Right forelimb (tissue), 1 donor: ENCODE measurements at regions not wholly inside any gene's neighbourhood (a gene's known extent, or its start where the extent isn't known, plus 50 kb on each side); places are given as distances from the start of the nearest gene placed in this dataset.

ENCODE experiments used
- DNase-seq: peaks from one replicate; pipeline ENCODE4 v3.0.0-alpha.2; 2018

- no peak for DNase-seq
These were observed 108.1 kb downstream of the DHX15 start for GRCh38 chr4:24476282-24476681.

- DNase-seq = no peak
These were observed 108.6 kb downstream of the DHX15 start for GRCh38 chr4:24475756-24476155.

DNA sequence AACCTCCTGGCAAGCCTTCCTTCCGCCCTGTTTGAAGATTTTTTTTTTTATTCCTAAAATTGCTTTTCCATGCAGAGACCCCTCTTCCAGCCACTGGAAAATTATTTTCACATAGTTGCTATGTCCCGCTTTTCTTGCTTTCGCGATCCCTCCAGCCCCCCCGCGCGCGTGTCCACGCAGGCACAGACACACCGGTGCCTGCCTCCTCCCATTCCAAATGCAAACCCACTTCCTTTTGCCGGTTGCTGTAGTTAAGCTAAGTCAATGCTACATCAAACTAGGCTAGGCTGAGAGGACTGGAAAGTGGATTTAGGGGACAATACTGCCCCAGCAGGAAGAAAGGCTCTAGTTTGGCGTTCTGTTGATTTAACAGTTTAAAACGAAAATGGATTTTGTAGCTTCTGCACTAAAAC is 111.0 kb downstream of the DHX15 start:
- no peak for DNase-seq

GRCh38 chr4:24472514-24473308 is 111.6 kb downstream of the DHX15 start:
- peak; percentile 90 for DNase-seq

DNA sequence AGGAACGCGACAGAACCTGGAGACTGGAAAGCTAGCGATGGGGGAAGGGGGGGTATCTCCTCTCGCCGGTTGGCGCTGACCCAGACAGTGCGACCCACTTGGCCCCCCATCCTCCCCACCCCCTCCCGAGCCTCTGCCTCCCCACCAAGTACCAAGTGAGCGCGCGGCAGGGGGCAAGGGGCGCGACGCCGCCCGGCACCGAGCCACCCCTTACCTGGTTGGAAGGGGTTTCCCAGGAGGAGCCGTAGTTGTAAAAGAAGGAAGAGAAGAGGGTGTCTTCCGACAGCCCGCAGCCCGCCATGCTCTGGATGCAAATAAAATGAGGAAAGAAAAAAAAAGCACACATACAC is 112.2 kb downstream of the DHX15 start:
- no peak for DNase-seq

DNA sequence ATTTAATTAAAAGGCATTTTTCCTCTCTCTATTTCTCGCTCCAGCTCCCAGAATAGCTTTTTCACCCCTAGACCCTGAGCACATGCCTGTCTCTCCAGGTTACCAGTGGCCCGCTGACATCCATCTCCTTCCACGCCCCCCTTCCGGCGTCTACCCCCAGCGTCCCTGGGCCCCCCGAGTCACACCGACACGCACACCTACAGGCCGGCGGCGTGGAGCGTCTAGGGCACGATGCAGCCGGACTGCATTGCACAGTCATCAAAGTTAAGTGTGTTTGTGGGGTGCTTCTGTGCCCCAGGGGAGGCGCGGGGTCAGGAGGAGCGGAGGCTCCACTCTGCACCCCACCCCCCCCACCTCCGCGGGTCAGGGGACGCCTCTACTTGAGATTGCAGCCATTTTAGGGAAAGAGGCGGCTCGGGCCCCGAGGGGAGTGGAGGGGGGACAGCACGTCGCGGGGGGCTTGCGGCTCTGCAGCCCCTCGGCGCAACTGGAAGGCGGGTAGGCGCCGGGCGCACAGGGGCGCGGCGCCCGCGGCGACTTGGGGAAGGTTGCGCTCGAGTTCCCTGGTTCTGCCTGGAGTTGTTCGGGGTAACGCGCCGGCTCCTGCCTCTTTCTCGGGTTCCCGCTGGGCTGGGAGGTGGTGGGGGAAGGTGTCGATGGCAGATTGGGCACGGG is 112.7 kb downstream of the DHX15 start:
- DNase-seq = peak; percentile 55

DNA sequence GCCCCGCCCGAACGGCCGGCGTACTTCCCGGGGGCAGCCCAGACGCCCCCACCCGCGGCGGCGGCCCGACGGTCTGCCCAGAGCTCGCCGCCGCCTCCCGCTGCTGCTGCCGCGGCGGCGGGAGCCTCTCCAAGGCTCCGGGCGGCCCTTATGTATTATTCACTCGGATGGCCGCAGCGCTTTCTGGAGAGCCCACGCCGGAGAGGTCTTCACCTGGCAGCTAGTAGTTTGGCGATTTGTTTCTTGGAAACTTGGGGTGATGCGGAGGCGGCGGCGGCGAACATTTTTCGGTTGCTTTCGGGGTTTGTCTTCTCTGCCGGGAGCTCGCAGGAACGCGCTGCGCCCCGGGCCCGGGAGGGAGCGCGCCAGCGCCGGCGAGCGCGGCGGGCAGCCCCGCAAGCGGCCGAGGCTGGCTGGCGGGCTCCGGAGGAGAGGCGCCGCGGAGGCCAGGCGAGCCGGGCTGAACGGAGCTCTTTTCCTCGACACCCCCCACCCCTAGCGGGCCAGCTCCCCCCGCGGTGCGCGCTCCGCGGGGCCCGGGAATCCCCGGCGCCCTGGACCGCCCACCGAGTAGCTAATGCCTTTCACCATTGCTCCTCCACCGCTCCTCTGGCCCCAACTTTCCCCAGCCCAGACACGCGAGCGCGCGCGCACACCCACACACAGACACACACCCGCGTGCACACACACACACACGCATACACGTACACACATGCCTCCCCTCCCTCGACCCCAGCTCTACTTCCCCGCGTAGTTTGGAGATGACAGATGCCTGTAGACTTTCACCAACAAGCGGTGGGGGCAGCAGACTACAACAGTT is 113.5 kb downstream of the DHX15 start:
- peak; percentile 77 for DNase-seq

- no peak for DNase-seq
These were observed 116.3 kb downstream of the DHX15 start for GRCh38 chr4:24468071-24468470.

DNA sequence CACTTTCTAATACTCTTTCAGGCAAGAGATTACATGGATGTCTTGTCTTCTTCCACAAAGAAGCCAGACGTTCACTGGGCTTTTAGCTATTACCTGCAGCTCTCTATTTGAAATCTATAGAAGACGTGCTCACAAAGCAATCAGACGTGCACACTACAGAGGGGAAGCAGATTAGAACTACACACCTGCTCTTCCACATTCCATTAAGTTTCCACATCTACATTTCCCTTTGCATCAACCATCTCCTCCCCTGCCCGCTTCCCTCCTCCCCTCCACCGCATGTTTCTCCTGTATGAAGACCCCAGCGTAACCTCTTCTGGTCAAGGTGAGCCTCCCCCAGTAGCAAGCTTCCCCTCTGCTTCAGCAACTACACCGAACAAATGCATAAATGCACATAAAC is 119.8 kb downstream of the DHX15 start:
- no peak for DNase-seq

DNA sequence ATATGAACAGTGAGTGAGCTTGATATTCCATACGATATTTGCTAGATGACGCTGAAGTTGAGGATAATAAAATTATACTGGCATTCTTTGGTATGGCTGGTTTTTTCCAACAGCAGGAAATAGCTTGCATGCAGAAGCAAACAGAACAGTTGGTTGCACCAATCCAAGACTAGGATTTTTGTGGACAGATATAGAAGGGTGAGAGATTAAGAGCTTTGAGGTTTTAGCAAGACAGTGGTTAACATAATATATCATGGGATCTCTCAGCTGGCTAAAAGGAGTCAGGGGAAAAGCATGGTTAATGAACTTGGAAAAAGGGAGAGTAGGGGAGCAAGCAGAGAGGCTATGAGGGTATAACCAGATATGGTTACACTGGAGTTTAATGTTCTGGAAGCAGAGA is 127.9 kb downstream of the DHX15 start:
- no peak for DNase-seq

- DNase-seq = no peak
These were observed 130.4 kb downstream of the DHX15 start for GRCh38 chr4:24453951-24454350.

GRCh38 chr4:24451870-24452269 is 132.5 kb downstream of the DHX15 start:
- DNase-seq = no peak

- DNase-seq = no peak
These were observed 141.2 kb downstream of the DHX15 start for GRCh38 chr4:24443200-24443599.

- DNase-seq = no peak
These were observed 143.6 kb downstream of the DHX15 start for GRCh38 chr4:24440765-24441164.

DNA sequence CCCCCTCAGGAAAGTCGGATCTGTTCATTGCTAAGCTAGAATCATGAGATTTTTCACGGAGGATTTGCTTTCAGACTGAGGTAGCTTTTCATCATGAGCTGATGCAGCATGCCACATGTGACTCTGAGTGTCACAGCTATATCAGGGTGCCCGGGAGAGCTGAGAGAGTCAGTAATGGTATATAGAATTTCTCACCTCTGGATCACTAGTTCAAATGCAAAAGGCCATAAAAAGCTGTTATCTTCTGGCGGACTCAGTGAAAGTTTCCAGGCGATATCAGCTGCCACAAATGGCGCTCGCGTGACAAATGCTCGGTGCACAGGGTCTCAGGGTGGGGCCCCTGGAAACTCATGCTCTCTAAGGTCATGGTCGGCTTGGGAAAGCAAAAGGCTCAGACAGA is 150.1 kb downstream of the DHX15 start:
- no peak for DNase-seq

DNA sequence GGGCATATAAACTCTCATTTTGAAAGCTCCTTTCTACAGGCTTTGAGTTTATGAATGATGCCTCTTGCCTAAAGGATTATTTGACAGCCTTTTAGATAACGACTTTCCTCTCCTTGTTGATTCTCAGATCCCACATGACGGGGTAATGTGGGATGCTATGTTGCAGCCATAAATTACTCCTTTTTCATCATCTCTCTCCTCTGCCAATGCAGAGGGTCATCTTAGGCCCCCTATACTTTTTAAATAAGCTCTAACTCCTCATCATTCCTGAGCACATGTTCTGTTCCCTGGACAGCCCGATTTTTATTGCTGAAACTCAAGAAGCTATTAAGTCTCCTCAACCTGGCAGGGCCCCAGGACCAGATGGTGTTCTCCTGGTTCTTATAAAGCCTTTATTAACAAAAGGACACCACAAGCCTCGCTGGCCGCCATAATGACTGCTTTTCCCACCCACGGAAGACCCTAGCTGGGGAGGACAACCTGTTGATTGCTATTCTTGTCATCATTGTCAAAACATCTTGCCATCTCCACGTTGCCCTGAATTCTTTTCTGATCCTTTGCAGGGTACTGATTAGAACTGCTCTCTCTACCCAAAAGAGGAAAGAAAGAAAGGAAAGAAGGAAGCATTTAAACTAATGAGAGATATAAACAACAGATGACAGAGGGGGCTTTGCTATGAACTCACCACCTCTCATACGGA is 150.7 kb downstream of the DHX15 start:
- peak; percentile 62 for DNase-seq

DNA sequence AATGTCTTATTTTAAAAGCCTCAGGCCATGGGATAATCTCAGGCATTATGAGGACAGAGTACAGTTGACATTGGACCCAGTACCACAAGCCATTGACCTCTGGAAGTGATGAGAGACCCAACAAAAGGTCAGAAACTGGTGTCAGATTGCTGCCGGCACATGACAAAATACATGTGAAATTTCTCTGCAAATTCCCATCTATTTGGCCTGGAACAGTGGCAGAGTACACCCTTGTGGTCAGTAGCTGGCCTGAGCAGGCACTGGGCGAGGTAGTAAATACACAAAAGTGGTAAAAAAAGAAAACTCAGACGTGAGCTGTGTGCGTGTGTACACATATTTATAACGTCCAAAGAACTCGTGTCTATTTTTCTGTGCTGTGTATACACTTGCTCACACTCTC is 155.5 kb downstream of the DHX15 start:
- no peak for DNase-seq

DNA sequence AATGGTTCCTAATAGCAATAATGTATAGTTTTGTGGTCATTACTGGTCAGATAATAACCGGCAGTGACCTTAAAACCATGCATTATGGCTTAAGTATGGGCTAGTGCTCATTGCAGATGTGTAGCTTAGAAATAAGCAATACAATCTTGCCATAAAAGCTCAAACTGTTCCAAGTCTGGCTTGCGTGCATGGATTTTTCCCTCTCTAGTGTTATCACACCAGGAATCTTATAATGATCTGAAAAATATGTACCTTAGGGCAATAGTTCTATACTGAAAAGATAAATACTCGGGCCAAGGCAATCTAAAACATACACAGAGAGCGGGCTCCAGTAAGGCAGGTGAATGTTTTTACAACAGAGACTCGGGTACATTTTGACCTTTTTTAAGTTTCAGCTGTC is 157.8 kb downstream of the DHX15 start:
- DNase-seq = no peak

- DNase-seq = no peak
These were observed 158.5 kb downstream of the DHX15 start for GRCh38 chr4:24425863-24426262.

- DNase-seq = no peak
These were observed 160.7 kb downstream of the DHX15 start for GRCh38 chr4:24423670-24424069.

GRCh38 chr4:24422644-24423043 is 161.7 kb downstream of the DHX15 start:
- no peak for DNase-seq

- peak; percentile 84 for DNase-seq
These were observed 164.9 kb downstream of the DHX15 start for GRCh38 chr4:24419181-24420034.
